Skeletal muscle cell (primary cell): ENCODE measurements at regions not wholly inside any gene's neighbourhood (a gene's known extent, or its start where the extent isn't known, plus 50 kb on each side); places are given as distances from the start of the nearest gene placed in this dataset.

Experiments used
- DNase-seq: peaks from one replicate; pipeline ENCODE4 v3.0.0-alpha.2; 2010; ENCODE audit warnings: low read depth
- H3K4me3 ChIP-seq: 2 replicates; pipeline ENCODE4 v1.5.1; 2011; ENCODE audit warnings: low read depth, mild to moderate bottlenecking, control low read depth, low read length, moderate library complexity

GRCh38 chr20:41956338-41957074 lies 338.3 kb upstream of the CHD6 start:
- DNase-seq: no peak
- H3K4me3 ChIP-seq: no peak overlapping the region

GRCh38 chr20:41952166-41952565 lies 334.0 kb upstream of the CHD6 start:
- H3K4me3 ChIP-seq: no peak overlapping the region
- DNase-seq: no peak

DNA sequence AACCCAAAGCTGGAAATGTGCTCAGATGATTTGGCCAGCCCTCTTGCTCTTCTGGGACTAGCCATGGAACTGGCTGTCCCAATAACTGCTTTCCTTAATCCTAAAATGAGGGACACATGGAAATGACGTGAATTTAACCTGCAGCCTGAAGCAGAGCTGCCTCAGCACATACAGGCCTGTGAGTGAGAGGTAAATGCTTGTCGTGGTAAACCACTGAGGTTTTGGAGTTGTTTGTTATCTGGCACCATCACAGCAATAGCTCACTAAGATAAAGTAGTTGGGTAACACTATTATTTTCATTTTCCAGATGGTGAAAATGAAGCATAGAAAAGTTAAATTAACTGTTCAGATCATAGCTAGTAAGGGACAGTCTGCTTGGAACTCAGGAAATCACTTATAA lies 333.4 kb upstream of the CHD6 start:
- no peak for DNase-seq
- no peak overlapping the region for H3K4me3 ChIP-seq

DNA sequence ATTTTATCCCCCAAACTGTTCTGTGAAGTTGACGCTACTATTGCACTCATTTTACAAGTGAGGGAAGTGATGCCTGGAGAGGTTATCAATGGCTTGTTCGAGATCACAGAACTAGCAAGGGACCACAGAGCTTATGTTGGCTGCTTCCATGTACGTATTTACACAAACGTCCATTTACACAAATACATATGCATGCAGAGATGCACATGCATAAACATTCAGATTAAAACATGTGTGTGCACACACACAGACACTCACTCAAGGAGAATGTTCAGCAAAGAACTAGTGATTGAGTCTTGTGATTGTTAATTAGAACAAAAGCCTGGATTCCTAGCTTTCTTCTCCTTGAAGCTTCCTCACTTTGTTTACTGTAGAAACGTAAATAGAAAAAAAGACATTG lies 321.5 kb upstream of the CHD6 start:
- no peak overlapping the region for H3K4me3 ChIP-seq
- DNase-seq: no peak

DNA sequence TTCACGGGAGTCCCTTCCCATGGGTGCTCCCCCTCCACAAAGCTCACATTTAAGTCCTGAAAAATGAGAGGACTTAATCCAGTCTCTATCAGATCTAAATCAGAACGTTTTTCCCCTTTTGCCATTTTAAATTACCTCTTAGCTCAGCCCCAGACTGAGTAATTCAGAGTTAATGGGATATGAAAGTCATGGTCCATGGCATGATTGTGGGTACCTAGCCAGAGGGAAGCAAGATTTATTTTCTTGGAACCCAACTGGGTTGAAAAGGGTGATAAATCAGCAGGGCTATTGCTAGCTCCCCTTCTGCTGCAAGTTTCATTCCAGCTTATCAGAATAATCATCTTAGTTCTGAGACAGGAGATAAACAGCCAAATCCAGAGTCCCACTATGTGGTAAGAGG lies 320.2 kb upstream of the CHD6 start:
- no peak for DNase-seq
- H3K4me3 ChIP-seq: no peak overlapping the region

GRCh38 chr20:41935259-41935791 lies 317.1 kb upstream of the CHD6 start:
- no peak for DNase-seq
- no peak overlapping the region for H3K4me3 ChIP-seq

- no peak overlapping the region for H3K4me3 ChIP-seq
- no peak for DNase-seq
Measured at GRCh38 chr20:41932431-41932830, 314.3 kb upstream of the CHD6 start.

- DNase-seq: no peak
- H3K4me3 ChIP-seq: no peak overlapping the region
Measured at GRCh38 chr20:41927655-41928054, 309.5 kb upstream of the CHD6 start.

GRCh38 chr20:41927189-41927588 lies 309.0 kb upstream of the CHD6 start:
- no peak overlapping the region for H3K4me3 ChIP-seq
- DNase-seq: no peak

DNA sequence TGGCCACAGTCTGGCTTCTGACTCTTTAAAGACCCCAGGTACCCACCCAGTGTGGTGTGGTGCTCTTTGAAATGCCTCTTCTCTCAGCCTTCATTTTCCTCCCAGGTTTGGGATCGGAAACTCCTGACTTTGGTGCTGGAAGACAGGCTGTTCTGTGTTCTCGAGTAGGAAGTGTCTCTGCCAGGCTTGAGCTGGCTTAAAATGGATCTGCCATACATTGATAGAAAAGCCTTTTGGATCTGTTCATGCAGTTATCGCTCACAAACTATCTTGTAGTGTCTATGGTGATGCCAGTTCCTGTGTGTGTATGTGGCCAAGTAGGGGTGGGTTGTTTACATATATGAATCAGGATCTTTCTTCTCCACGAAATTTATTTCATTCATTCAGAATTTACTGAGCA lies 307.3 kb upstream of the CHD6 start:
- no peak for DNase-seq
- H3K4me3 ChIP-seq: no peak overlapping the region

DNA sequence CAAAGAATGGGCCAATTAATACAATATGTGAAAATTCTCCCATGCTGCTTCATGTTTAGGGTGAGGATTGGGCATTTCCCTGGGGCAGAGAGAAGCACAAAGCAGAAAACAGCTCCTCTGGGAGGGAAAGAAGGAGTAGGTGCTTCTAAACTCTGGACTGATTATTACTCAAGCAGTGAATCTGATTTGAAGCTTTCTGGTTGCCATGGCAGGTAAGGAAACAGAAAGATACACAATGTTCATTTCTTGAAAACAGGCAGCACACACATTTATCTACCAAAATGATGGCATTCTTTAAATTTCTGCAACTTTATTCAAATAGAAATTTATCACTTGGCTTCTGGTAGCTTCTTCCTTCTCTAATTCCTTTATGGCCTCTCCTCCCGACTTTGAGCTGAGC lies 305.4 kb upstream of the CHD6 start:
- no peak for DNase-seq
- no peak overlapping the region for H3K4me3 ChIP-seq

DNA sequence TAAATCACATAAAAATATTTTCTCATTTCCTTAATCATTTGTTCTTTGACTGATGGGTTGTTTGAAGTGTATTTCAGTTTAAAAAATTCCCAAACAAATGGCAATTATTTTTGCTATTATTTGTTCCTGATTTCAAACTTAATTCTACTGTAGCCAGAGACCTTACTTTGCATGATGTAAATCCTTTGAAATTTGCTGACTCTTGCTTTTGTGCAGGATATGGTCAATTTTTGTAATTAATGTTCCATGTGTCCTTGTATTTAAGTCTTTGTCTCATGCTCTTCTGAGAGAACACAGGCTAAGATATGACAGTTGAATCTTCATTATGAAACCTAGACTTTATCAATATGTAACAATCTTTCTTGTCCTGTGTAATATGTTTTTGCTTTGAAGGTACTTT lies 295.0 kb upstream of the CHD6 start:
- no peak overlapping the region for H3K4me3 ChIP-seq
- no peak for DNase-seq

GRCh38 chr20:41910558-41910957 lies 292.4 kb upstream of the CHD6 start:
- DNase-seq: no peak
- no peak overlapping the region for H3K4me3 ChIP-seq

DNA sequence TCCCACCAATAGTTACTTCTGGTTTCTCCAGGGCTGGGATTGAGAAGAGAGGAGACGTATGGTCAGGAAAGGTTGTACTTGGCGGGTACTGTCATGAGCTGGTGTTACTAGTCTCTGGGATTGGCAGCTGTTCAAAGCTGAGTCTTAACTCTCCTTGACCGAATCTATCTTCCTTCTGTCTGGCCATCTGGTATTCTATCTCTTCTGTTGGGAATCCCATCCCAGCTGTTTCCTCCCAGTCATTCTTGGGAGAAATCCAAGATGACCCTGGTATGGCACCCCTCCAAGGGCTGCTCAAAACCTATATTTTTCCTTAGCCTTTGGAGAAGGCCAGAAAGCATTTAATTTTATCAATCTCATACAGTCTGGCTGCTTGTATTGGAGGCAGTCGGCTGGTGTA lies 287.0 kb upstream of the CHD6 start:
- no peak for DNase-seq
- H3K4me3 ChIP-seq: no peak overlapping the region

GRCh38 chr20:41903586-41903985 lies 285.4 kb upstream of the CHD6 start:
- no peak overlapping the region for H3K4me3 ChIP-seq
- DNase-seq: no peak

DNA sequence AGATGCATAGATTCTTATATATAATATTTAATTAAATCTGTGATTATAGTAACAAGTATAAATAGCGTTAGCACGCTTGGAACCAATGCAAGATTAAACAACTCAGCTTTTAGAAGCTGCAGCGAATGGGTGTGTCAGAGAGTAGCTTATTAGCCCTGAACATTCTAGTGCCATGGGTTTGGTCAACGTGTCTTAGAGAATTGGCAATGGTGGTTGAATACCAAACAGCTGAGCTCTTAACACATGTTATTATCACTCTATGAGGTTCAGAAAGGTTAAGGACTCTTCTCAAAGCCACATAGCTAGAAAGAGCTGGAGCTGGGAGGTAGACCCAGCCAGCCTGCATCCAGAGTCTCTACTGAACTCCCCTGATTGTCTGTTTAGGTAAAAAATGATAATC lies 284.2 kb upstream of the CHD6 start:
- DNase-seq: no peak
- H3K4me3 ChIP-seq: no peak overlapping the region

- DNase-seq: no peak
- no peak overlapping the region for H3K4me3 ChIP-seq
Measured at GRCh38 chr20:41900201-41900691, 282.1 kb upstream of the CHD6 start.

DNA sequence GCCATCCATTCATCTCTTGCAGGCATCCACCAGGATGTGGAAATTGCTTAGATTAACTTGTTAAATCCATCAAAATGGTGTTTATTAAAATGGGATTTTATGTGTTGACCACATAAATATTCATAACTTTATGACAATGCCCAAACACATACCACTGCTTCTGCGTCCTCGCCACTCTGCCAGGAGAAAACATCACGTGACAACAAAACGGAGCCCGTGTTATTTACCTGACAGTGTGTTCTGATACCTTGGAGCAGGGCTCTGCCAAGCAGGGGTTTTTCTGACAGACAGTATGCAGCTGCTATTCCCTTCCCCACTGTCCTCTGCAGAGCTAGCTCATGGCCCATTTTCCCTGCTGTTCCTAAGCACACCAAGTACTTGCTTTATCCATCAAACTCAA lies 279.5 kb upstream of the CHD6 start:
- no peak for DNase-seq
- H3K4me3 ChIP-seq: no peak overlapping the region

GRCh38 chr20:41895241-41896032 lies 277.3 kb upstream of the CHD6 start:
- H3K4me3 ChIP-seq: no peak overlapping the region
- no peak for DNase-seq

DNA sequence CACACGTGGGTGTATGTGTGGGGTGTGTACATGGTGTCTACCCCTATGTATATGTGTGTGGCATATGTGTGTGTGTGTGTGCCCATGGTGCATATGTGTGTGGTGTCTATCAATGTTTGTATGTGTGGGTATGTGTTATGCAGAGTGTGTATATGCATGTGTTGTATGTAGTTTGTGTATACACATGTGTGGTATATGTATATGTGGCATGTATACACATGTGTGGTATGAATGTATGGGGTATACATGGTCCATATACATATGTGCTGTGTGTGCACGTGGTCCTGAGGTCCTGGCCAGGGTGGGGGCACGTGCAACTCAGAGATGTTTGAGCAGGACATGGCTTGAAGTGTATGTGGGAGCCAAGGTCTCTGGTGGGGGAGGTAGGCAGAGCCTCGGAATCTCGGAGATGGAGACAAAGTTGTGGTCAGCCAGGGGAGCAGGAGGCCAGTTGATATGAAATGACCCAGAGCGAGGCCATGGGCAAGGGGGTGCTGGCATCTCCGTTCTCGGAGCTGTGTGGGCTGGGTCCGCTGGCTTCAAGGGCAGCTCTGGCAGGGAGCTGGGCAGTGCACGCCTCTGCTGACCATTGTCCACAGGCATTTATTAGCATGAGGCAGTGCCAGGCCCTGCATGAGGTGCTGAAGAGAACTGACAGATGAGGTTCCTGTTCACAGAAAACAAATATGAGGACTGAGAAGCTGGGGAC lies 276.2 kb upstream of the CHD6 start:
- DNase-seq: no peak

More for the DNA sequence above, 276.2 kb upstream of the CHD6 start:
- H3K4me3 ChIP-seq: no peak overlapping the region
